ENCODE measurements at regions not wholly inside any gene's neighbourhood (a gene's known extent, or its start where the extent isn't known, plus 50 kb on each side); places are given as distances from the start of the nearest gene placed in this dataset.

DNA sequence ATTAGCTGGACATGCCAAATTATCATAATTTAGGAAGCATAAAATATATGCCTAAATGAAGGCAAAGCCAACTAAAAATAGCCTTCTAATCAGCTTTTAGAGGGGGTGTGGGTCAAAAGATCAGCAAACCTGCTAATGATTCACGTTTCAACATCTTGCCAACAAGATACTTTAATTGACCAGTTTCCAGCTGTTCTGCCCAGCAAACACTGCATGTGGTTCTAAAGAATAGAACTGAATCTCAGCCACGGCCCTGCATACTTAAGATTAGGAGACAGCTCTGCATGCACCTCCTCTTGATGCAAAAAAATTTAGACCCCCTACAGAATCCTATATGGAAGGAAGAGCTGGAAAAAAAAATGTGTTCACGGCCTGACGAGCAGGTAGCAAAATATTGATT, 500.5 kb downstream of the TBL1XR1 start:
- Mint-ChIP-seq H3K27ac (no peak overlapping the region), H3K4me3 (no peak overlapping the region), H3K4me1 (ENCODE audit: low read depth) (no peaks in the 10 kb centered on the region), H3K9me3 (peaks cover 27% of the 10 kb centered on the region), H3K36me3 (ENCODE audit: low read depth) (no peaks in the 10 kb centered on the region), H3K27me3 (ENCODE audit: insufficient read depth) (no peaks in the 10 kb centered on the region)
- no peak for TF ChIP-seq CTCF (IDR thresholded peaks at IDR 0.05)
- no peak for DNase-seq

DNA sequence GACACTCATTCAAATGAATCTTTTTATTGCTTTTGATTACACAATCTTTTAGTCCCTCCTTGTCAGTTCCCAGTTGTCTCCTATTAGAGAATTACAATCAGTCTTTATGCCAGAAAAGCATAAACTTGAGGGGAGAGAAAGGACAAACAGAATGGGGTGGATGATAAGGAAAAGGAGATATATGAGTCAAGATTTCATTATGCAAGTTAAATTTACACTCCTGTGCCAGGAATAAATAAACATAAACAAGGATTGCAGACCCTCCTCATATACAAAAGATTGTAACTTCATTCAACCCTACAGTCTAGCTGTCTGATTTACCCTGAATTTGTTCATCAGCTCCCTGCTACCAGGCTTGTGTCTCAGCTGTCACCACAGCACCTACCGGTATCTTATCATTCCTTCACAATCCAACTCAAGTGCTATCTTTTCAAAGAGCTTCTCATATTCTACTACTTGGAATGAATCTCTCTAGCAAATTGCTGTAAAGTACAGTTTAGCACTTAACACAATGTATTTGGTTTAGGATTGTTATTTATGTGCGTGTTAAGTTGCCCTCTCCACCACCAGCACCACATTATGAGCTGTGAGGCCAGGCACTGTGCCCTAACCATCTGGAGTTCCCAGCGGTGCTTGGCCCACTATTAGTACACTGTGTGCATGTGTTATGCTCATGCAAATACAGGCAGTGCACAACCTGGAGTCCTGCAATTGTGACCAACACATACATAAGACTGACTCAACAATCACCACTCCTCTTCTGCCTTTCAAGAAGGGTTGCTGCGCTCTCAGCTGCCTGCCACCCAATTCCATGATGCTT, 504.1 kb downstream of the TBL1XR1 start:
- Mint-ChIP-seq H3K27me3 (ENCODE audit: insufficient read depth) (no peaks in the 10 kb centered on the region), H3K36me3 (ENCODE audit: low read depth) (no peaks in the 10 kb centered on the region), H3K4me3 (no peak overlapping the region), H3K4me1 (ENCODE audit: low read depth) (no peaks in the 10 kb centered on the region), H3K27ac (no peak overlapping the region), H3K9me3 (peaks cover 36% of the 10 kb centered on the region)
- no peak for DNase-seq
- TF ChIP-seq CTCF (IDR thresholded peaks at IDR 0.05), result no peak

DNA sequence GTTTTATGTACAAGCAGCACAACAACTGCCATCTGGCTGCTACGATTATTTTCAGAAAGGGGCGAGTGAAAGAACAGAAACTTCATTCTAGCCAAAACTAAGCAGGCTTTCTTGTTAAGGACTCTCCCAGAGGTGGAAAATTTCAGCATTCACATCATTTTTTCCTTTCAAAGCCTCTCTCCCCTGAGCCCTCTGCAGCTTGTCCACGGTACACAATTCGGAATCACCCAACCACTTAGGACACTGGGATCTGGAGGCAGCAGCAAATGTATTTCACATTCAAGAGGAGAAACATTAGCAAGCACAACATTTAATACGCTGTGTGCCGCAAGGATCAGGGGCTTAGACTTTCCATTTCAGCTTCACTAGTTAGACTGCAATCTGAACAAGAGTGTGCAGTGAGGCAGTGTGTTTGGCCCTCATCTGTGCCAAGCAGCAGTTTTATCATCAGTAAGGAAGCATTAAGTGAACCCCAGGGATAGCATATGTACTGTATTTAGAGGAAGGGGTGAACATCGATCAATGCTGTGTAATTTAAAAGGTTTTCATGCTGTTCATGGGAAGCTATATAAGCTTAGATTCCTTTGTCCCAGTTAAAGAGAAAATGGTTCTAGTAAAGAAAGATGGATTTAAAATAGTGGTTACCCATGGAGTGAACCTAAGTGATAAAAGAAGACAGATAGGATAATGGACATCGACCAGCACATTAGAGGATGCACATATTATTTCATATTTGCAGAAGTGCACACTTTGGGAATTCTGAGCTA, 504.9 kb downstream of the TBL1XR1 start:
- Mint-ChIP-seq H3K4me3 (no peak overlapping the region), H3K4me1 (ENCODE audit: low read depth) (no peaks in the 10 kb centered on the region), H3K27ac (no peak overlapping the region), H3K9me3 (peaks cover 31% of the 10 kb centered on the region), H3K36me3 (ENCODE audit: low read depth) (no peaks in the 10 kb centered on the region), H3K27me3 (ENCODE audit: insufficient read depth) (no peaks in the 10 kb centered on the region)
- no peak for DNase-seq
- TF ChIP-seq CTCF (IDR thresholded peaks at IDR 0.05), result no peak

- H3K27me3 Mint-ChIP-seq (ENCODE audit: insufficient read depth), result no peaks in the 10 kb centered on the region; the same call in 1 of the 2 replicates
These were observed 507.0 kb downstream of the TBL1XR1 start for GRCh38 chr3:176690083-176690869.

More at GRCh38 chr3:176690083-176690869, 507.0 kb downstream of the TBL1XR1 start:
- H3K4me1 Mint-ChIP-seq (ENCODE audit: low read depth), result no peaks in the 10 kb centered on the region
- no peak overlapping the region for H3K4me3 Mint-ChIP-seq
- TF ChIP-seq CTCF (IDR thresholded peaks at IDR 0.05), result no peak
- DNase-seq, result no peak
- peaks cover 33% of the 10 kb centered on the region; the same call in 1 of the 2 replicates for H3K9me3 Mint-ChIP-seq
- no peak overlapping the region for H3K27ac Mint-ChIP-seq
- H3K36me3 Mint-ChIP-seq (ENCODE audit: low read depth), result no peaks in the 10 kb centered on the region
